MM.1S (cell line): ENCODE measurements at regions not wholly inside any gene's neighbourhood (a gene's known extent, or its start where the extent isn't known, plus 50 kb on each side); places are given as distances from the start of the nearest gene placed in this dataset.

Source experiments
- EZH2 ChIP-seq: fragments of 300-600 bp; sonication (generic); optimal IDR thresholded peaks from 2 replicates; pipeline ENCODE3; 2017; ENCODE audit warnings: low read depth, mild to moderate bottlenecking, antibody characterized with exemption, low read length, mixed read lengths
- TF ChIP-seq, protein P1 (sequence below): fragments of 300-600 bp; sonication (generic); IDR thresholded peaks from 2 replicates; pipeline ENCODE4 v1.5.1; 2016; ENCODE audit warnings: antibody characterized with exemption, low read length, mixed read lengths

DNA sequence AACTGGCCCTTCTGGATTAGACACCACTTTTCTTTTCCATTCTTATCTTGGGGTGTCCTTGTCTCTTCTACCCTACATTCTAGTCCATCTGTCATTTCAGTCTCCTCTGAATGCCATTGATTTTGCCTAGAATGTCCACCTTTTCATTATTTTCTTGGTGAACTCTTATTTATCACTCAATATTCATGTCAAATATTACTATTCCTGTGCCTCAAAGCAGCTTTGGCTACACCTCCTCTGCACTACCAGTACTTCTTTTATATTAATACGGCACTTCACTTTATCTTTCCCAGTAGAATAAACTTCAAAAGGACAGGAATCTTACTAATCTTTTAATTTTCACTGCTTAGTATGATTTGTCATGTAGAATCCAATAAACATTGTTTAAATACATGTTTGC, 186.4 kb upstream of the DPYD start:
- TF ChIP-seq, protein P1, sequence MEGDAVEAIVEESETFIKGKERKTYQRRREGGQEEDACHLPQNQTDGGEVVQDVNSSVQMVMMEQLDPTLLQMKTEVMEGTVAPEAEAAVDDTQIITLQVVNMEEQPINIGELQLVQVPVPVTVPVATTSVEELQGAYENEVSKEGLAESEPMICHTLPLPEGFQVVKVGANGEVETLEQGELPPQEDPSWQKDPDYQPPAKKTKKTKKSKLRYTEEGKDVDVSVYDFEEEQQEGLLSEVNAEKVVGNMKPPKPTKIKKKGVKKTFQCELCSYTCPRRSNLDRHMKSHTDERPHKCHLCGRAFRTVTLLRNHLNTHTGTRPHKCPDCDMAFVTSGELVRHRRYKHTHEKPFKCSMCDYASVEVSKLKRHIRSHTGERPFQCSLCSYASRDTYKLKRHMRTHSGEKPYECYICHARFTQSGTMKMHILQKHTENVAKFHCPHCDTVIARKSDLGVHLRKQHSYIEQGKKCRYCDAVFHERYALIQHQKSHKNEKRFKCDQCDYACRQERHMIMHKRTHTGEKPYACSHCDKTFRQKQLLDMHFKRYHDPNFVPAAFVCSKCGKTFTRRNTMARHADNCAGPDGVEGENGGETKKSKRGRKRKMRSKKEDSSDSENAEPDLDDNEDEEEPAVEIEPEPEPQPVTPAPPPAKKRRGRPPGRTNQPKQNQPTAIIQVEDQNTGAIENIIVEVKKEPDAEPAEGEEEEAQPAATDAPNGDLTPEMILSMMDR: no peak
- TF ChIP-seq EZH2: no peak
